Lung (tissue), 11 donors: ENCODE measurements at regions not wholly inside any gene's neighbourhood (a gene's known extent, or its start where the extent isn't known, plus 50 kb on each side); places are given as distances from the start of the nearest gene placed in this dataset.

Experiments used
- ATAC-seq: fragments of 200-7000 bp; cut with Tn5 transposase; one replicate; pipeline ENCODE4 v1.9.1; 2020; ENCODE audit warnings: moderate number of reproducible peaks; ENCODE audit not compliant: insufficient read depth, low FRiP score
- DNase-seq, 3 donors: peaks; one replicate each; pipeline ENCODE4 v3.0.0-alpha.2; 2013 to 2017
- H3K27ac ChIP-seq, 2 donors: one replicate each; pipeline ENCODE4 v1.5.1; 2013; ENCODE audit warnings: mild to moderate bottlenecking in 2 of 2, moderate library complexity in 2 of 2, control low read depth in 1 of 2, inconsistent platforms in 1 of 2, low read depth in 1 of 2, low read length in 1 of 2
- H3K27me3 ChIP-seq, 3 donors: one replicate each; pipeline ENCODE4 v1.5.1; 2013; ENCODE audit warnings: low read length in 2 of 3; ENCODE audit not compliant: control insufficient read depth in 3 of 3, insufficient read depth in 3 of 3
- H3K36me3 ChIP-seq, 4 donors: one replicate each; pipeline ENCODE4 v1.5.1; 2013; ENCODE audit warnings: low read length in 4 of 4, mild to moderate bottlenecking in 1 of 4, moderate library complexity in 1 of 4; ENCODE audit not compliant: control insufficient read depth in 4 of 4, insufficient read depth in 4 of 4
- H3K4me1 ChIP-seq, 5 donors: one replicate each; pipeline ENCODE4 v1.5.1; 2013; ENCODE audit warnings: low read length in 5 of 5, mild to moderate bottlenecking in 2 of 5, moderate library complexity in 1 of 5; ENCODE audit not compliant: control insufficient read depth in 5 of 5, insufficient read depth in 5 of 5
- H3K4me3 ChIP-seq: one replicate; pipeline ENCODE4 v1.5.1; 2013; ENCODE audit warnings: mild to moderate bottlenecking, control low read depth, moderate library complexity
- H3K9ac ChIP-seq, 2 donors: one replicate each; pipeline ENCODE4 v1.5.1; 2013; ENCODE audit warnings: low read length in 2 of 2, control low read depth in 1 of 2; ENCODE audit not compliant: insufficient read depth in 1 of 2
- H3K9me3 ChIP-seq, 4 donors: one replicate each; pipeline ENCODE4 v1.5.1; 2013; ENCODE audit warnings: low read length in 3 of 4, mild to moderate bottlenecking in 1 of 4, moderate library complexity in 1 of 4; ENCODE audit not compliant: control insufficient read depth in 4 of 4, insufficient read depth in 3 of 4
- CTCF ChIP-seq: IDR thresholded peaks from 2 replicates; pipeline ENCODE4 v1.5.1; 2012; ENCODE audit warnings: mild to moderate bottlenecking; ENCODE audit errors: control extremely low read depth, extremely low read depth
- WGBS, 2 donors: extraction: QIAGEN DNeasy Blood & Tissue Kit; methylation state at CpG; one replicate each; pipeline ENCODE4 v1.1.7; 2013; 5-methylcytosine and 5-hydroxymethylcytosine counted together
- donor health status: control.
- donor health status: control.
- donor health status: Bipolar disorder and iron deficiency.
- donor health status: healthy.
- donor health status: DM: yes; HTN: yes; CAD: no.

- no peak for ATAC-seq
- Histone ChIP-seq H3K4me1 (peaks cover 0 to 31% (median 6%) of the 10 kb centered on the region in 5 donors), H3K36me3 (no peaks in the 10 kb centered on the region), H3K9ac (no peak overlapping the region), H3K27ac (no peak overlapping the region), H3K9me3 (no peaks in the 10 kb centered on the region), H3K4me3 (no peak overlapping the region), H3K27me3 (no peaks in the 10 kb centered on the region)
- 27 to 56% methylated on average over 6 of the region's 6 CpGs for WGBS, 2 donors
- no peak for TF ChIP-seq CTCF
- peak; percentile 66 to 71 (median 69) for DNase-seq
Observed at GRCh38 chr16:80299416-80299815, 241.4 kb upstream of the DYNLRB2 start.

GRCh38 chr16:80298676-80299075, 242.1 kb upstream of the DYNLRB2 start:
- Histone ChIP-seq H3K27me3 (no peaks in the 10 kb centered on the region), H3K9ac (no peak overlapping the region), H3K27ac (no peak overlapping the region), H3K4me1 (peaks cover 0 to 24% (median 3%) of the 10 kb centered on the region in 5 donors), H3K4me3 (no peak overlapping the region), H3K9me3 (no peaks in the 10 kb centered on the region), H3K36me3 (no peaks in the 10 kb centered on the region)
- ATAC-seq: no peak
- TF ChIP-seq CTCF: no peak
- peak; percentile 19 to 61 (median 34) for DNase-seq

- no peak overlapping the region for H3K4me3 ChIP-seq
- H3K9me3 ChIP-seq: no peaks in the 10 kb centered on the region
- H3K4me1 ChIP-seq: peaks cover 0 to 18% (median 2%) of the 10 kb centered on the region in 5 donors
- no peaks in the 10 kb centered on the region for H3K27me3 ChIP-seq
- ATAC-seq (no peak), DNase-seq (no peak)
- no peak for TF ChIP-seq CTCF
- no peak overlapping the region for H3K9ac ChIP-seq
- WGBS, 2 donors: 97 to 99% methylated on average over 7 of the region's 7 CpGs
- no peaks in the 10 kb centered on the region for H3K36me3 ChIP-seq
- no peak overlapping the region for H3K27ac ChIP-seq
Observed at GRCh38 chr16:80296034-80296433, 244.8 kb upstream of the DYNLRB2 start.

GRCh38 chr16:80294172-80294571, 246.6 kb upstream of the DYNLRB2 start:
- DNase-seq (no peak), ATAC-seq (no peak)
- 58 to 69% methylated on average over 4 of the region's 4 CpGs for WGBS, 2 donors

More at GRCh38 chr16:80294172-80294571, 246.6 kb upstream of the DYNLRB2 start:
- H3K4me3 ChIP-seq: no peak overlapping the region
- no peak for TF ChIP-seq CTCF
- no peaks in the 10 kb centered on the region for H3K36me3 ChIP-seq
- no peaks in the 10 kb centered on the region for H3K9me3 ChIP-seq
- H3K9ac ChIP-seq: no peak overlapping the region
- no peaks in the 10 kb centered on the region for H3K27me3 ChIP-seq
- peaks cover 0 to 9% (median 0%) of the 10 kb centered on the region in 5 donors for H3K4me1 ChIP-seq
- no peak overlapping the region for H3K27ac ChIP-seq
